ENCODE measurements at regions not wholly inside any gene's neighbourhood (a gene's known extent, or its start where the extent isn't known, plus 50 kb on each side); places are given as distances from the start of the nearest gene placed in this dataset.
"Not testable (repeated sequence)": the region's sequence is repeated elsewhere in the genome, so short reads cannot be mapped to it uniquely, and the experiment has no call there.

DNA sequence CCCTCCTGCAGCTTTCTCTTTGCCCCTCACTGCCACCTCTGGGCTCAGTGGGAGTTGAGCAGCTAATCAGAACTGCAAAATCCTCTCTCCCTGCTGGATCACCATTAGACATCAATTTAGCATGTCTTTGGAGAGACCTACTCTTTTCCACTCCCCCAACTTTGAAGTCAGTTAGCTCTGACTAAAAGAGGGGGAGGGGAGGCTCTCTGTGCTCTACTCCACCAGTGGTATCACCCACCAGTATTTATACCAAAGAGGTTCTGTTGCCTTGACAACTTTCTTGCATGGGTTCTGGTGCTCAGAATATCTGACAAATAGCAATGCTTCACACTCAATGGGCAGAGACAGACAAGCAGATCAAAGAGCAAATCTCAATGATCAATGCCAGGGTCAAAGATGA, 146.2 kb upstream of the ROPN1 start:
- no peak for DNase-seq (ENCODE audit: low spot score)

DNA sequence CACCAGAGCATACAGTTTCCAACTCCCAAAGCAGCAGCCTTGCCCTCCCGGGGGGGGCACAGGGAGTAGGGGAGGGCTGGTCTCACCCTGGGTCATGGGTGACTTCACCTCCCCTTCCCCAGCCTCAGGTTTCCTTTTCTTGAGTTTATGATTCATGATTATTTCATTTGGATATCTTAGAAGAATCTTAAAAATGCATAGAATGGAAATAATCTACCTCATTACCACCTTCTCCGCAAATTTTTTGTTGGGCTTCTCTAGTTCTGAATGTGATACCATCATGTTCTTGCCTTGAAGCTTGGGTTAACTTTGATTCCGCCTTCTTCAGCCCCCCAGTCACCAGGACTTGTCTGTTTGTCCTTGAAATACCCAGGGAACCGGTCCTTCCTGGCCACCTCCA, 148.8 kb upstream of the ROPN1 start:
- no peak for DNase-seq (ENCODE audit: low spot score)

DNA sequence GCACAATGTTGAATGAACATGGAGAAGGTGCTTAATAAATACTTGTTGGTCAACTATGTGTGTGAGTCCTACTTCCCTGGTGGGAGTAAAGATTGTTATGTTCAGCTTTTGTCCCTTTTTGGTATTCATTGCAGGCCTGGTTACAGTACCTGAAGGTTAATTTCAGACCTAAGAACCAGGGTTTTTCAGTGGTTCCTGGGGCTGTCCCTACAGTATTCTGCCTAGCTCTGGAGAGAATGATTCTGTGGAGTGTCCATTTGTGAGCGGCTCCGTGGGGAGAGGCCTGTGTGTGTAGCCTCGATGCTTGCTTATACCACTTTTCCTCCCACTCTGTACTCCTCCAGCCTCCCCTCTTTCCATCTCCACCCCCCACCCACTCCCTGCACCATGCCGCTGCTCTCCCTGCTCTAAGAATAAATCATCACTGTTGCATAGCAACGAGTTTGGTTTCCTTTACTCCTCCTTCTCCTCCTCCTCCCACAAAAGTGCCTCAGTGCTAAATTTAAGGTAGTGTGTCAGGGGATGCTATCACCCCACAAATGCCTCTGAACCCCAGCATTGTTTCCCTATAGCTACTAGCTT, 150.6 kb upstream of the ROPN1 start:
- no peak for DNase-seq (ENCODE audit: low spot score)

DNA sequence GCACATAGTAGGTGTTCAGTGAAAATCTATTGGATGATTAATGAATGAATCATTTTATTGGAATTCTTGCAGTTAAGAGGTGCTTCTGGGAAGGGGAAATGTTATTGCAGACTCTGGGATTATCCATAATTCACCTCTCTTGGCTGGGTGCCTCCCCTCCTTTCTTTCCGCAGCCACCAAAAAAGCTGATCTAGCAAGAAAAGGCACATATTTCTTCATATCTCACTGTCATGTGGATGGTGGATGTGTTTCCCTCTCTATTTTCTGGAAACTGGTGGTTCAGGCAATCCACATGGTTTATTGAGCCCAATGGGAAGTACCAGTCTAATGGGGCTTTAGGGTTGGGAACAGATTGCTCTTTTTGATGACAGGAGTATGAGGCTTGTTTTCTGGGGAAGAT, 151.1 kb upstream of the ROPN1 start:
- DNase-seq (ENCODE audit: low spot score), result no peak

DNA sequence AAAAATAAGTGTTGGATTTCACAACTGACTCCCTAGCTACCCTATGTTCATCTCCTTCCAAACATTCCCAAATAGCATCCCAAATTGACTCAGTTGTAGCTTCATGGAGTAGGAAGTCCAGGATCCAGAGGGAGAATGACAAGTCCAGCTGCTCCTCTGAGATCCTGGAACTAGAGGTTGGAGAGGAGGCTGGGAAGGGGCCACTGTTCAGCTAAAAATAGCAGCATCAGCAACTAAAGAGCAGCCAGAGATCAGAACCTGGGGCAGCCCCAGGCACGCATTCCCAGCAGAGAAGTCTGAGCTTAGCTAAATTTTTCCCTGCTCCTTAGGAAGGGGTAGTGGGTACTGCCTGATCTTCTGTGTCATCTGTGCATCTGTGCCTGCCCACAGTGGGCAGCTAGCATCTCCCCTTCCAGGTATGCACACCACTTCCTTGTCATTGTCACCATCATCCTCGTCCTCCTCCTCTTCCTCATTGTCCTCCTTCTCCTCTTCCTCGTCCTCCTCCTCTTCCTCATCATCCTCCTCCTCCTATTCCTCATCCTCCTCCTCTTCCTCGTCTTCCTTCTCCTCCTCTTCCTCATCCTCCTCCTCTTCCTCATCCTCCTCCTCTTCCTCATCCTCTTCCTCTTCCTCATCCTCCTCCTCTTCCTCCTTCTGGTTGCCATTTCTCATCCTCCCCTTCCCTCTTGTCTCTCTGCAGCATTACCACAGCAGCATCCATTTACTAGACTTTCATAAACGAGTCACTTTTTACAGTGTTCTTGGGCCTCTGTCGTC, 152.3 kb upstream of the ROPN1 start:
- DNase-seq (ENCODE audit: low spot score), result no peak

DNA sequence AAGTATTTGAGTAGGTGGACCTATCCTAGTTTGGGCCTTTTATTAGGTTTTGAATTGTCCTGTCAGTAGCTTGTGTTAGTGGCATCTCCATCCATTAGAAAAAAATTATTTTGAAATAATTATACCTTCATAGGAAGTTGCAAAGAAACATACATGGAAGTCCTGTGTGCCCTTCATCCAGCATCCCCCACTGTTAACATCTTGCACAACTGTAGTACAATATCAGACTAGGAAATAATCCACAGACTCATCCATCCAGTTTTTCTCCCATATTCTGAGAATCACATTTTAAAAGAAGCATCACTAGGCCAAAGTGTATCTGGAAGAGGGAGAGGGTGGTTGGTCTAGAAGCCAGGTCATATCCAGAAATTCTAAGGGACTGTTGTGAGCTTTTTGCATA, 155.5 kb upstream of the ROPN1 start:
- no peak for DNase-seq (ENCODE audit: low spot score)

DNA sequence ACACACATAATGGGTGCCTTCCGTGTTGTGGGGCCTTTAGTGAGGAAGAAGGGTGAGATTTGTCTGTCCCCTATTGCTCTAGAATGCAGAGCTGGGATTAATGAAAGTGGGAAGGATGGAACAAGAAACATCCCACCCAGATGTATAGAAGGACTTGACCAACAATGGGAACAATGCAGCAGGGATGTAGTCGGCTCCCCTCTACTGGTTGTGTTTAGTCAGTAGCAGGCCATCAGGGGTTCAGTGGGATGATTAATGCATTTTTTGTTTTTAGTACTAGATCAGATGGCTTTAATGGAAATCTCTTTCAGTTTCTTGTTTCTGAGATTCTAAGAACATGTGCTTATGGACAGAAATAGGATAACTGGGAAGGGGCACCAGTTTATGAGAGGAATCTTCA, 156.0 kb upstream of the ROPN1 start:
- DNase-seq (ENCODE audit: low spot score), result no peak

DNA sequence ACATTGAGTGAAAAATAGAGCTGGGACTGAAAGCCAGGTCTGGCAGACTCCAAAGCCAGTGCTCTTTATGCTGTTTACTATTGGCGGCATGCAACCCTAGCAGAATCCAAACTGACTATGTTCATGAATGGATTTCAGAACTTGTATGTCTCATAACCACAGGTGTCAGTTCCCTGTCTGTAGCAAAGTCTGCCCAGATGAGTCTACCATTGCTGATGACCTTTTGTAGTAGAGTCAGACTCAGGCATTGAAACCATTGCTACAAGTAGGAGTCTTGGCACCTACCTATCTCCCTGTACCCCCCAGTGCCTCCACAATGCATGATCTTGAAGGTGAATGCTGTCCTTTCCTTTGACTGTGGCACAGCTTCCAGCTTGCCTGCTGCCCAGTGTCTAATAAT, 157.2 kb upstream of the ROPN1 start:
- no peak for DNase-seq (ENCODE audit: low spot score)

DNA sequence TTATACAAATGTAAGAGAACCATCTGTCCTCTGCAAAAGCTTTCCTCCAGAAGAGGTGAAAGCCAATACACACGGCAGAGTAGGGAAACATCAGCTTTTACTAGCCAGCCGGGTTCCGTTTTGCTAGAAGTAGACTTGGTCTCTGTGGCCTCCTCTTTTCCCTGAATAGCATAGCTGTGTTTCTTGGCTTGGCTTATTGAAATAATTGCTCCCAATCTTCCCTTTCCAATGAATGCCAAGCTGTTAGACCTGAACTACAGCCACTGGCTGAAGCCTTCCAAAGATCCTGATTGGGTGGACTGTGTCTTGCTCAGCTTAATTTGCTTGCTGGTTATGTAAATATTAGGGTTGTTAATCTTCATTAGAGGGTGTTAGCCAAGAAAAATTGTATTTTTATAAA, 157.8 kb upstream of the ROPN1 start:
- no peak for DNase-seq (ENCODE audit: low spot score)

DNA sequence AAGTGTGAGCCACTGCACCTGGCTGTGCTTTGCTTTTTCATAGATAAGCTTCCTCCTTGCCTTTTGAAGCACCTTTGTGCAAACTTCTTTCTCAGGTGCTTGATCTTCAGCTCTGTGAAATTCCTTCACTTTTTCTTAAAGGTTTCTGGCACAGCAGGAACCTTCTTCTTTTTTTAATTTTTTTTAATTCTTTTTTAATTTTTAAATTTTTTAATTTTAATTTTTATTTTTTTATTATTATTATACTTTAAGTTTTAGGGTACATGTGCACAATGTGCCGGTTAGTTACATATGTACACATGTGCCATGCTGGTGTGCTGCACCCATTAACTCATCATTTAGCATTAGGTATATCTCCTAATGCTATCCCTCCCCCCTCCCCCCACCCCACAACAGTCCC, 161.0 kb upstream of the ROPN1 start:
- not testable (repeated sequence) for DNase-seq (ENCODE audit: low spot score)

DNA sequence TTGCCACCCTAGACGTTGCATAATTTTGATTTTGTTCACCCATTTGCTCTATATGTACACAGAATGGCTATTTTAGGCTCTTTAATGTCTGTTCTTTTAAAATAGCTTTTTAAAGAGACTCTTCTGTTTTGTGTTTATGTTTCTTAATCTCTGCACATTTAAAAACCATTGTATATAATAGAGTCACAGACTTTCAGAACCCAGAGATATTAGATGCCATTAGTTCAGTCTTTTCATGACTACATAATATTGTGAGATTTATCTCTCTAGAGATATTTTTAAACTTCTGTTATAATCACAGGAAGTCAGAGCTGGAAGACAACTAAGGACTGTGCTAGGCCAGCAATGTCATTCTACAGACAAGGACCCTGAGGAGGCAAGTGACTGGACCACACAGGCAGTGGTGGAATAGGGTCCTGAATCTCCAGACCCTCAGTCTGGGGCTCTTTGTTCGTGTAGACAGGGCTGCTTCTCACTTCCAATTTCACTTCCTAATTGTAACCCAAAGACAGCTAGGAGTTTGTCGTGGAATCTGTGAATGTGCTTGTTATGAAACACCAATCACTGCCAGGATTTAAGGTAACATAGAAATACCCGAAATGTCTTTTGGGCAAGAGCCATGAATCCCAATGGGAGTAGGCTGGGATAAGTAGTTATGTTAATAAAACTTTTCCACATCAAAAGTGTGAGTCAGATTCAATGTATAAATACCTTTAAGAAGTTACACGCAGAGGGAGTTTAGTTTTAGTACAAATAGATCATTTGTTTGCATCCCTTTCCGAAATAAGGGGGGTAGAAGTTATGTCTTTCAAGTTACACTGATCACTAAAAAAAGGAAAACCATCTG, 165.2 kb upstream of the ROPN1 start:
- no peak for DNase-seq (ENCODE audit: low spot score)

DNA sequence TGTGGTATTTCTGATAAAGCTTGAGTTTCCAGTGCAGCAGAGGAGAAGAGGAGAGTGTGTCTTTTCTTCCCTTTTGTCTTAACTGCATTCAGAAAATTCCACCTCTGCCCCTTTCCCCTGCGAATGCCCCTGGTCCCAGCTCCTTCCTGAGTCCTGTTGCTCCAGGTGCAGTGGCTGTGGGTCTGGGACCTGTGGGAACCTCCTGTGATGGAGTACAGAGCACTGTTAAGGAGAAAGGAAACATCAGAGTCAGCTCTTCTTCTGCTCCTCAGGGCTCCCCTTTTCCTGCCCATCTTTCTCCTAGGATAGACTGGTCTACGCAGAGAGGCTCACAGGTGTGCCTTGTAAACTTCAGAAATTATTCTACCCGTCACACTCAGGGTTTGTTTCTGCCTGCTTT, 165.8 kb upstream of the ROPN1 start:
- DNase-seq (ENCODE audit: low spot score), result no peak

DNA sequence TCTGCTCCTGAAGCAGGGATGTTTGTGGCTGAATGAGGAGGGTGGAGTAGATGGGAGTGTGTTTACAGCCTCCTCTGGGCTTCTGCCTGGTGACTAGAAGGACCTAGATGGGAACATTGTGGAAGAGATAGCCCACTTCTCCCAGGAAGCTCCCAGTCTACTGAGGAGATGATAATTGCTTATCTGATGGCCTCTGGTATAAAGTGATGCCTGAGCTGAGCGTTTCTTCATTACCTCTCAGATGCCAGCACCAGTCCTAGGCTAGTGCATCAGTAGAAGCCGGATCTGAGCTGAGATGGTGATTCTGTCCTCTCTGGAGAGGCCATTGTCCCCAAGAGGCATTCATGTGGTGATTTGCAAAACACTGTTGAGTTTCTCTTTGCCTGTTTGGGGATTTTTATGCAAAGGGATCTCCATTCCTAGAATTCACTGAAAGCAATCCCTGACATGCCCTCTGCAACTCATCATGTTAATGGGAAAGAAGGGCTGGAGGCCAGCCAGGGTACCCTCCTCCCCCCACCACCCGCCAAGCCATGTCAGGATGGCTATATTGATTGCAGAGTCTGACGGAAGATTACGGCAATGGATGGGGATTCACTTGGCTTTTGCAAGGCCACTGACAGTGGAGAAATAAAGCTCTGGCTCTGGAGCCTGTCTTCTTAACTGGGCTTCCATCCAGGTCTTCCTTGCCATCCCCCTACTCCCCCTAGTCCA, 166.4 kb upstream of the ROPN1 start:
- DNase-seq (ENCODE audit: low spot score), result no peak

DNA sequence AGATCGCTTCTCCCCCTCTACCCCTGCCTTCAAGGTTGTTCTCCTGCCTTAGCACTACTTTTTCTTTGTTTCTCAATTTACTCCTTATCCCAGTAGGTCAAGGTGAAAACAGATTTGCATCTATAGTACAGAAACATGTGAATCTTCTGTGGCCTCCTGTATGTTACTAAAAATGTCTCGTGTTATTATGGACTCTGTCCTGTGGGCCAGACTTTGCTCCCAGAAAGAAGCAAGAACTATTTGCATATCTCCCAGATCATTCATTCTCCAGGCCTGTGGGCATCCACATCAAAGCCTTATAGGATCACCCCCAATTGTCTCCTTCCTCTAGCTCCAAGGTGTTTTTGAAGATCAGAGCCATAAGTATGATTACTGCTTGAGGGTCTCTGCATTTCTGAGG, 169.5 kb upstream of the ROPN1 start:
- no peak for DNase-seq (ENCODE audit: low spot score)

DNA sequence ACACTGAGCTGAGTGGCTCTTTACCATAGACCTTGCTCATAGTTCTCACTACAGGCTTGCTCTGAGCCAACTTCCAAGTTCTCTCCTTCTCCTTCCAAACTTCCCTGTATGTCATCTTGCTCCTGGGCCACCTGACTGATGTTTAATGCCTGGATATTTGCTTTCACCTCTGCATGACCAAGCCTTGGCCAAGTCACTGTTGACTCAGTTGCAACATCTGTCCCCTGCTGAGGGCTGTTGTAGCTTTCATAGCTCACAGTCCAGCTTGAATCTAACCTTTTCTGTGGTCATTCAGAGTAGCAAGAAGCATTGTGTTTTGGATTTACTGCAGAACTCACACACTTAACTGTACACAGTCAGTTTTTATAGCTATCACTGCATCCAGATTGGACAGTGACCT, 171.8 kb upstream of the ROPN1 start:
- no peak for DNase-seq (ENCODE audit: low spot score)

DNA sequence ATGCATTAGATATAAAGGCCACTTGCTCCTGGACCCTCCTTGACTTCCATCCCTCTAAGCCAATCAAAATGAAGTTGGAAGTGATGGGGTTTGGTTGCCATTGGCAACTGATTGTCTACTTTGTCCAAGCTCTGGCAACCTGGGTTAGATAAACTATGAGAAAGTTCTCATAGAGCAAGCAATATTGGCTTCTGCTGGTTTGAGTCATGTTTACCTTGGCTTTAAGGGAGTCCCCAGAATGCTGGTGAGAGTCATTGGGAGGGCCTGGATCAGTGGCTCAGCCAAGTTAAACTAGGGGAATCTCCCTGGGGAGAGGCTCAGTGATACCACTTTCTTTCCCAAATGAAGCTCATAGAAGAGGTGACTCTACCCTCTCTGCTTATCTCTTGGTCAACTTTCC, 176.3 kb upstream of the ROPN1 start:
- DNase-seq (ENCODE audit: low spot score), result peak; percentile 42

DNA sequence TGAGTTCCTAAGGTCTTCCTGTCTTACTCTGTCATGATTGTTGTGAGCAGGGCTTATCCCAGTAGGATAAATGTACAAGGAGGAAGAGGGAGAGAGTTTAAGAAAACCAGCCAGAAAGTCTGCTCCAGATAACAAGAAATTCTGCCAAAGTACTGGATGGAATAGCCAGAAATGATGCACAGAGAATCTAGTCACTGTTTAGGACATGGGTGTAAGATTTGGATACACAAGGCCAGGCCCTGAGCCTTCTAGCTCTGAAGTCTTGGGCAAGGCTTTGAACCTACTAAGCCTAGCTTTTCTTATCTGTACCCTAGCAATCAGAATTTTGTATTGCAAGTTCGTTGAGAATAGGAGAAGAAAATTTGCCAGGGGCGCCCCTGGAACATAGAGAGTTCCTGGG, 180.4 kb upstream of the ROPN1 start:
- DNase-seq (ENCODE audit: low spot score), result no peak

DNA sequence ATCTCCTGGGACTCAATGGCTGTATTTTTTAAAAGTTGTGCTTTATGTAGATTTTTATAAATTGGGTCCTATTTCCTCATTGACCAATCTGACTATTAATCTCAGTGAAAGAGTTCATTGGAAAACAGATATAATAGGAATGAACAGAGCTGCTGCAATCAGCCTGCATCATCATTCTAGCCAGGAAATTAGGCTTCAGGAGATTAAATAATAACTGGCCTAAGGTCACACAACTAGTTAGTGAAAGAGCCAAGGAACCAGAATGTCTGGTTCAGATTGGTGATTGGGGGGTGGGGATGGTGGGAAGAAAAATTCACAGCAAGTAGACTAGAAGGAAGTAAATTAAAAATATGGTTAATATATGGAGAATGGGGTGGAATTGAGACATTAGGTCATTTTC, 180.9 kb upstream of the ROPN1 start:
- DNase-seq (ENCODE audit: low spot score), result no peak

DNA sequence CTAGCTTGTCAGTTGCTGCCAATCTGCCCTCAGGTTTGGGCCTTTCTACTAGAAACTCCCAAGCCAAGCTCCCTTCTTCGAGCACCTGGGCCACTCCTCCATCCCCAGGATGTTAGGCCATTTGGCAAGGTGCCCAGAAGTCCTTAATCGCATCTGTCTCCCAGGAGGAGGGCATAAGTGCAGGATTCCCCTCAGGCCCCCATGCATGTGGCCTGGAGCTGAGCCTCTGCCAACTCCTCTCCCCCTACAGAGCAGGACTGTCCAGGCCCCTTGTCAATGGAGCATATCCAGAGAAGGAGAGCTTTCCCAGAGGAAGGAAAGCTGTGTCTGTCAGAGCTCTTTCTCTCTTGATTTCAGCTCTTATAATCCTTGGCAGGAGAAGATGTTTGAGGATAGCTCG, 182.6 kb upstream of the ROPN1 start:
- DNase-seq (ENCODE audit: low spot score), result no peak

DNA sequence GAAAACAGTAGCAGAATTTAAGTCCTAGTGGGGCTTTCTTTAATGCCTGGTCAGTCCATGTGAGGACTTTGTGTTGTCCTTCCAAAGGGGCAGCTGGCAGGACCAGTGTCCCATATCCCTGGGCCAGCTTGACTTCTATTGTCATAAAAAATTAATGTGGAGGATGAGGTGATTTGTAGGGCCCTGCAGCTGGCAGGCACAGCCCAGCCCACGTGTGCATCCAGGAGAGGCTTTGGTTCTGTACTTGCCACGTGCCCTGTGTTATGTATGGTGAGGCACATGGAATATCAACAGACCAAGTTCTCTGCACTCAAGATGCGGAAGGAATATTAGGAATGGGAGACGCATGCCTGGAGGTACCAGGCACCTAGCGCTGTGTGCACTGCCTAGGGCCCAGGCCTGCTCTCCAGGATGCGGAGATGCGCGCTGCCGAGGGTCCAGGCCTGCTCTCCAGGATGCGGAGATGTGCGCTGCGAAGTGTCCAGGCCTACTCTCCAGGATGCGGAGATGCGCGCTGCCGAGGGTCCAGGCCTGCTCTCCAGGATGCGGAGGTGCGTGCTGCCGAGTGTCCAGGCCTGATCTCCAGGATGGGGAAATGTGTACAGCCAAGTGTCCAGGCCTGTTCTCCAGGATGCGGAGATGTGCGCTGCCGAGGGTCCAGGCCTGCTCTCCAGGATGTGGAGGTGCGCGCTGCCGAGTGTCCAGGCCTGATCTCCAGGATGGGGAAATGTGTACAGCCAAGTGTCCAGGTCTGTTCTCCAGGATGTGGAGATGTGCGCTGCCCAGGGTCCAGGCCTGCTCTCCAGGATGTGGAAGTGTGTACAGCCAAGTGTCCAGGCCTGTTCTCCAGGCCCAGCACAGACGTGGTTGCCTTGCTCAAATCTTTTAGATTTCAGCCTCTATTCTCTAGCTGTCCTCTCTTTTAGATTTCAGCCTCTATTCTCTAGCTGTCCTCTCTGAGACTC, 183.3 kb upstream of the ROPN1 start:
- DNase-seq (ENCODE audit: low spot score), result no peak

DNA sequence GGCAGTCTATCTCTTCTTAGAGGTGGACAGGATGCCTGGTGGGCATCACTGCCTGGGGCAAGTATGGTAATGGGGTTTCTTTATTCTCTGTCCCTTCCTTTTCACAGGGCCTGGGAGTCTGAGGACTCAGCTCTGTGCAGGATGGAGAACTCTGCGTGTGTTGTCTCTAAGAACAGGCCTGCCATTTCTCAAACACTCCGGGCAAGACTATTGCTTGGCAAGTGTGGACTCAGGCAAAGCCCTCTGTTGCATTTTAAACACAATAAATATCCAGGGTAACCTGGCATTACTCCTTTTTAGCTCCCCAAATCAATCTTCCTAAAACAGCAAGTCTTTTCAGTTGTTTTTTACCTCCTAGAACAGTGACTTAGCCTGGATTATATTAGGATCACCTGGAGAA, 185.1 kb upstream of the ROPN1 start:
- no peak for DNase-seq (ENCODE audit: low spot score)
